Liver (tissue), 8 donors: ENCODE measurements at regions not wholly inside any gene's neighbourhood (a gene's known extent, or its start where the extent isn't known, plus 50 kb on each side); places are given as distances from the start of the nearest gene placed in this dataset.

Experiments
- DNase-seq: peaks from one replicate; pipeline ENCODE4 v3.0.0-alpha.2; 2017; ENCODE audit warnings: low spot score
- H3K27ac ChIP-seq, 2 donors: one replicate each; pipeline ENCODE4 v1.7.0; 2013; ENCODE audit warnings: inconsistent platforms in 2 of 2, low read length in 2 of 2, control low read depth in 1 of 2, low read depth in 1 of 2, mild to moderate bottlenecking in 1 of 2
- H3K27me3 ChIP-seq, 4 donors: one replicate each; pipeline versions ENCODE4 v1.6.1 to v1.7.0; 2013; ENCODE audit warnings: low read length in 3 of 4, inconsistent platforms in 1 of 4, mild to moderate bottlenecking in 1 of 4, moderate library complexity in 1 of 4; ENCODE audit not compliant: control insufficient read depth in 4 of 4, insufficient read depth in 4 of 4
- H3K36me3 ChIP-seq, 4 donors: one replicate each; pipeline versions ENCODE4 v1.6.1 to v1.7.0; 2013; ENCODE audit warnings: low read length in 3 of 4, mild to moderate bottlenecking in 3 of 4, low read depth in 1 of 4, moderate library complexity in 1 of 4; ENCODE audit not compliant: control insufficient read depth in 4 of 4, insufficient read depth in 3 of 4
- H3K4me1 ChIP-seq, 4 donors: one replicate each; pipeline versions ENCODE4 v1.6.1 to v1.7.0; 2013; ENCODE audit warnings: low read length in 3 of 4, mild to moderate bottlenecking in 3 of 4, moderate library complexity in 1 of 4; ENCODE audit not compliant: control insufficient read depth in 4 of 4, insufficient read depth in 4 of 4
- H3K4me3 ChIP-seq, 3 donors: one replicate each; pipeline versions ENCODE4 v1.6.1 to v1.7.0; 2013; ENCODE audit warnings: low read length in 3 of 3, control low read depth in 1 of 3, low read depth in 1 of 3, mild to moderate bottlenecking in 1 of 3
- H3K9ac ChIP-seq, 2 donors: one replicate each; pipeline ENCODE4 v1.7.0; 2013; ENCODE audit warnings: low read length in 2 of 2, mild to moderate bottlenecking in 2 of 2, moderate library complexity in 2 of 2, control low read depth in 1 of 2, low read depth in 1 of 2
- H3K9me3 ChIP-seq, 4 donors: one replicate each; pipeline versions ENCODE4 v1.6.1 to v1.7.0; 2013; ENCODE audit warnings: low read length in 3 of 4; ENCODE audit not compliant: control insufficient read depth in 4 of 4
- EGR1 ChIP-seq, 2 donors: IDR thresholded peaks; 2 replicates each; pipeline ENCODE4 v1.6.1; 2016 to 2018; ENCODE audit warnings: antibody characterized with exemption in 2 of 2, low read depth in 2 of 2
- FOXA1 ChIP-seq: IDR thresholded peaks from 2 replicates; pipeline ENCODE4 v1.6.1; 2016; ENCODE audit warnings: antibody characterized with exemption
- FOXA2 ChIP-seq: IDR thresholded peaks from 2 replicates; pipeline ENCODE4 v1.6.1; 2016; ENCODE audit warnings: antibody characterized with exemption
- GABPA ChIP-seq, 2 donors: IDR thresholded peaks in 1 of 2; conservative IDR thresholded peaks in 1 of 2; 2 replicates each; pipeline ENCODE4 v1.6.1; 2016; ENCODE audit warnings: antibody characterized with exemption in 2 of 2, mild to moderate bottlenecking in 1 of 2, moderate library complexity in 1 of 2
- HNF4A ChIP-seq, 2 donors: conservative IDR thresholded peaks; 2 replicates each; pipeline ENCODE4 v1.6.1; 2016; ENCODE audit warnings: antibody characterized with exemption in 2 of 2, mild to moderate bottlenecking in 2 of 2
- HNF4G ChIP-seq: IDR thresholded peaks from 2 replicates; pipeline ENCODE4 v1.6.1; 2016; ENCODE audit warnings: antibody characterized with exemption
- JUND ChIP-seq, 2 donors: IDR thresholded peaks; 2 replicates each; pipeline ENCODE4 v1.6.1; 2016; ENCODE audit warnings: antibody characterized with exemption in 2 of 2
- NR2F2 ChIP-seq: IDR thresholded peaks from 2 replicates; pipeline ENCODE4 v1.6.1; 2016; ENCODE audit warnings: antibody characterized with exemption
- RAD21 ChIP-seq, 2 donors: IDR thresholded peaks; 2 replicates each; pipeline ENCODE4 v1.6.1; 2016; ENCODE audit warnings: antibody characterized with exemption in 2 of 2, mild to moderate bottlenecking in 2 of 2
- RXRA ChIP-seq, 2 donors: IDR thresholded peaks; 2 replicates each; pipeline ENCODE4 v1.6.1; 2017 to 2018; ENCODE audit warnings: antibody characterized with exemption in 2 of 2, mild to moderate bottlenecking in 1 of 2
- SP1 ChIP-seq: IDR thresholded peaks from 2 replicates; pipeline ENCODE4 v1.6.1; 2018; ENCODE audit warnings: antibody characterized with exemption, mild to moderate bottlenecking
- TAF1 ChIP-seq: conservative IDR thresholded peaks from 2 replicates; pipeline ENCODE4 v1.6.1; 2016; ENCODE audit warnings: antibody characterized with exemption, mild to moderate bottlenecking
- YY1 ChIP-seq: IDR thresholded peaks from 2 replicates; pipeline ENCODE4 v1.6.1; 2016; ENCODE audit warnings: antibody characterized with exemption, mild to moderate bottlenecking
- WGBS: extraction: QIAGEN DNeasy Blood & Tissue Kit; methylation state at CpG from one replicate; pipeline ENCODE4 v1.1.7; 2013; 5-methylcytosine and 5-hydroxymethylcytosine counted together
- TF ChIP-seq, protein P1 (sequence below): IDR thresholded peaks from 2 replicates; pipeline ENCODE4 v1.6.1; 2016; ENCODE audit warnings: antibody characterized with exemption
- TF ChIP-seq, protein P2 (sequence below): fragments of 150-350 bp; IDR thresholded peaks from 2 replicates; pipeline ENCODE4 v1.5.1; 2017; ENCODE audit warnings: improper control_type of control experiment, low read depth, low read length; ENCODE audit not compliant: missing input control
- TF ChIP-seq, protein P3 (sequence below): IDR thresholded peaks from 2 replicates; pipeline ENCODE4 v1.6.1; 2016; ENCODE audit warnings: antibody characterized with exemption
- TF ChIP-seq, protein P4 (sequence below): IDR thresholded peaks from 2 replicates; pipeline ENCODE4 v1.6.1; 2016; ENCODE audit warnings: antibody characterized with exemption
- TF ChIP-seq, protein P5 (sequence below): IDR thresholded peaks from 2 replicates; pipeline ENCODE4 v1.6.1; 2016; ENCODE audit warnings: antibody characterized with exemption, mild to moderate bottlenecking
- donor health status: healthy.
- donor health status: healthy.
- donor health status: healthy.
- donor health status: healthy.
- donor health status: healthy.

DNA sequence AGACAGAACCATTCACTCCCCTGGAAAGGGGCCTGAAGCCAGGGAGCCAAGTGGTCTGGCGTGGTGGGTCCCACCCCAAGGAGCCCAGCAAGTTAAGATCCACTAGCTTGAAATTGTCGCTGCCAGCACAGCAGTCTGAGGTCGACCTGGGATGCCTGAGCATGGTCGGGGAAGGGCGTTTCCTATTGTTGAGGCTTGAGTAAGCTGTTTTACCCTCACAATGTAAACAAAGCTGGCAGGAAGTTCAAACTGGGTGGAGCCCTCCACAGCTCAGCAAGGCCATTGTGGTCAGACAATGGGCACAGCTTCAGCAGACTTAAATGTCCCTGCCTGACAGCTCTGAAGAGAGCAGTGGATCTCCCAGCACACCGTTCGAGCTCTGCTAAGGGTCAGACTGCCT is 195.6 kb upstream of the DACH1 start:
- no peaks in the 10 kb centered on the region for H3K9me3 ChIP-seq
- no peaks in the 10 kb centered on the region for H3K4me1 ChIP-seq
- 51% methylated on average over 7 of the region's 7 CpGs for WGBS

DNA sequence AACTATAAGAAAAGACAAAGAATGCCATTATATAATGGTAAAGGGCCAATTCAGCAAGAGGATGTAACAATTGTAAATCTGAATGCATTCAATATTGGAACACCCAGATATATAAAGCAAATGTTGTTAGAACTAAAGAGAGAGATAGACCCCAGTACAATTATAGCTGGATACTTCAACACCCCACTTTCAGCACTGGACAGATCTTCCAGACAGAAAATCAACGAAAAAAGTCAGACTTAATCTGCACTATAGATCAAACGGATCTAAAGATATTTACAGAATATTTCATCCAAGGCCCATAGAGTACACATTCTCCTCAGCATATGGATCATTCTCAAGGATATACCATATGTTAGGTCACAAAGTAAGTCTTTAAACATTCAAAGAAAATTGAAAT is 194.6 kb upstream of the DACH1 start:
- Histone ChIP-seq H3K9ac (no peak overlapping the region), H3K9me3 (no peaks in the 10 kb centered on the region), H3K36me3 (no peaks in the 10 kb centered on the region), H3K27ac (no peak overlapping the region), H3K4me1 (no peaks in the 10 kb centered on the region), H3K27me3 (no peaks in the 10 kb centered on the region), H3K4me3 (no peak overlapping the region)
- TF ChIP-seq SP1 (no peak), HNF4G (no peak), FOXA1 (no peak), JUND (IDR thresholded peaks at IDR 0.05) (no peak), YY1 (no peak), NR2F2 (no peak), GABPA (IDR thresholded peaks at IDR 0.05 in 1 of 2, conservative IDR thresholded peaks at IDR 0.05 in 1 of 2) (no peak)
- TF ChIP-seq, protein P1, sequence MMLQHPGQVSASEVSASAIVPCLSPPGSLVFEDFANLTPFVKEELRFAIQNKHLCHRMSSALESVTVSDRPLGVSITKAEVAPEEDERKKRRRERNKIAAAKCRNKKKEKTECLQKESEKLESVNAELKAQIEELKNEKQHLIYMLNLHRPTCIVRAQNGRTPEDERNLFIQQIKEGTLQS = no peak
- TF ChIP-seq, protein P2, sequence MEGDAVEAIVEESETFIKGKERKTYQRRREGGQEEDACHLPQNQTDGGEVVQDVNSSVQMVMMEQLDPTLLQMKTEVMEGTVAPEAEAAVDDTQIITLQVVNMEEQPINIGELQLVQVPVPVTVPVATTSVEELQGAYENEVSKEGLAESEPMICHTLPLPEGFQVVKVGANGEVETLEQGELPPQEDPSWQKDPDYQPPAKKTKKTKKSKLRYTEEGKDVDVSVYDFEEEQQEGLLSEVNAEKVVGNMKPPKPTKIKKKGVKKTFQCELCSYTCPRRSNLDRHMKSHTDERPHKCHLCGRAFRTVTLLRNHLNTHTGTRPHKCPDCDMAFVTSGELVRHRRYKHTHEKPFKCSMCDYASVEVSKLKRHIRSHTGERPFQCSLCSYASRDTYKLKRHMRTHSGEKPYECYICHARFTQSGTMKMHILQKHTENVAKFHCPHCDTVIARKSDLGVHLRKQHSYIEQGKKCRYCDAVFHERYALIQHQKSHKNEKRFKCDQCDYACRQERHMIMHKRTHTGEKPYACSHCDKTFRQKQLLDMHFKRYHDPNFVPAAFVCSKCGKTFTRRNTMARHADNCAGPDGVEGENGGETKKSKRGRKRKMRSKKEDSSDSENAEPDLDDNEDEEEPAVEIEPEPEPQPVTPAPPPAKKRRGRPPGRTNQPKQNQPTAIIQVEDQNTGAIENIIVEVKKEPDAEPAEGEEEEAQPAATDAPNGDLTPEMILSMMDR = no peak
- 72% methylated on average over 2 of the region's 2 CpGs for WGBS
- DNase-seq = no peak

More for the DNA sequence above, 195.6 kb upstream of the DACH1 start:
- no peak overlapping the region for H3K27ac ChIP-seq
- no peak overlapping the region for H3K4me3 ChIP-seq
- H3K36me3 ChIP-seq = no peaks in the 10 kb centered on the region
- TF ChIP-seq TAF1 (no peak), NR2F2 (no peak), RXRA (IDR thresholded peaks at IDR 0.05) (no peak), FOXA1 (no peak), SP1 (no peak), FOXA2 (no peak), GABPA (IDR thresholded peaks at IDR 0.05 in 1 of 2, conservative IDR thresholded peaks at IDR 0.05 in 1 of 2) (no peak), RAD21 (IDR thresholded peaks at IDR 0.05) (no peak), JUND (IDR thresholded peaks at IDR 0.05) (no peak), HNF4A (conservative IDR thresholded peaks at IDR 0.05) (no peak), HNF4G (no peak), YY1 (no peak), EGR1 (IDR thresholded peaks at IDR 0.05; ENCODE audit: low read depth in 2 of 2) (no peak)
- TF ChIP-seq, protein P2 = no peak
- TF ChIP-seq, protein P3, sequence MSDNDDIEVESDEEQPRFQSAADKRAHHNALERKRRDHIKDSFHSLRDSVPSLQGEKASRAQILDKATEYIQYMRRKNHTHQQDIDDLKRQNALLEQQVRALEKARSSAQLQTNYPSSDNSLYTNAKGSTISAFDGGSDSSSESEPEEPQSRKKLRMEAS = no peak
- TF ChIP-seq, protein P1 = no peak
- TF ChIP-seq, protein P4, sequence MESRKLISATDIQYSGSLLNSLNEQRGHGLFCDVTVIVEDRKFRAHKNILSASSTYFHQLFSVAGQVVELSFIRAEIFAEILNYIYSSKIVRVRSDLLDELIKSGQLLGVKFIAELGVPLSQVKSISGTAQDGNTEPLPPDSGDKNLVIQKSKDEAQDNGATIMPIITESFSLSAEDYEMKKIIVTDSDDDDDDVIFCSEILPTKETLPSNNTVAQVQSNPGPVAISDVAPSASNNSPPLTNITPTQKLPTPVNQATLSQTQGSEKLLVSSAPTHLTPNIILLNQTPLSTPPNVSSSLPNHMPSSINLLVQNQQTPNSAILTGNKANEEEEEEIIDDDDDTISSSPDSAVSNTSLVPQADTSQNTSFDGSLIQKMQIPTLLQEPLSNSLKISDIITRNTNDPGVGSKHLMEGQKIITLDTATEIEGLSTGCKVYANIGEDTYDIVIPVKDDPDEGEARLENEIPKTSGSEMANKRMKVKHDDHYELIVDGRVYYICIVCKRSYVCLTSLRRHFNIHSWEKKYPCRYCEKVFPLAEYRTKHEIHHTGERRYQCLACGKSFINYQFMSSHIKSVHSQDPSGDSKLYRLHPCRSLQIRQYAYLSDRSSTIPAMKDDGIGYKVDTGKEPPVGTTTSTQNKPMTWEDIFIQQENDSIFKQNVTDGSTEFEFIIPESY = no peak
- TF ChIP-seq, protein P5, sequence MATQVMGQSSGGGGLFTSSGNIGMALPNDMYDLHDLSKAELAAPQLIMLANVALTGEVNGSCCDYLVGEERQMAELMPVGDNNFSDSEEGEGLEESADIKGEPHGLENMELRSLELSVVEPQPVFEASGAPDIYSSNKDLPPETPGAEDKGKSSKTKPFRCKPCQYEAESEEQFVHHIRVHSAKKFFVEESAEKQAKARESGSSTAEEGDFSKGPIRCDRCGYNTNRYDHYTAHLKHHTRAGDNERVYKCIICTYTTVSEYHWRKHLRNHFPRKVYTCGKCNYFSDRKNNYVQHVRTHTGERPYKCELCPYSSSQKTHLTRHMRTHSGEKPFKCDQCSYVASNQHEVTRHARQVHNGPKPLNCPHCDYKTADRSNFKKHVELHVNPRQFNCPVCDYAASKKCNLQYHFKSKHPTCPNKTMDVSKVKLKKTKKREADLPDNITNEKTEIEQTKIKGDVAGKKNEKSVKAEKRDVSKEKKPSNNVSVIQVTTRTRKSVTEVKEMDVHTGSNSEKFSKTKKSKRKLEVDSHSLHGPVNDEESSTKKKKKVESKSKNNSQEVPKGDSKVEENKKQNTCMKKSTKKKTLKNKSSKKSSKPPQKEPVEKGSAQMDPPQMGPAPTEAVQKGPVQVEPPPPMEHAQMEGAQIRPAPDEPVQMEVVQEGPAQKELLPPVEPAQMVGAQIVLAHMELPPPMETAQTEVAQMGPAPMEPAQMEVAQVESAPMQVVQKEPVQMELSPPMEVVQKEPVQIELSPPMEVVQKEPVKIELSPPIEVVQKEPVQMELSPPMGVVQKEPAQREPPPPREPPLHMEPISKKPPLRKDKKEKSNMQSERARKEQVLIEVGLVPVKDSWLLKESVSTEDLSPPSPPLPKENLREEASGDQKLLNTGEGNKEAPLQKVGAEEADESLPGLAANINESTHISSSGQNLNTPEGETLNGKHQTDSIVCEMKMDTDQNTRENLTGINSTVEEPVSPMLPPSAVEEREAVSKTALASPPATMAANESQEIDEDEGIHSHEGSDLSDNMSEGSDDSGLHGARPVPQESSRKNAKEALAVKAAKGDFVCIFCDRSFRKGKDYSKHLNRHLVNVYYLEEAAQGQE = no peak
- DNase-seq = no peak
- H3K27me3 ChIP-seq = no peaks in the 10 kb centered on the region
- H3K9ac ChIP-seq = no peak overlapping the region
